ENCODE measurements at regions not wholly inside any gene's neighbourhood (a gene's known extent, or its start where the extent isn't known, plus 50 kb on each side); places are given as distances from the start of the nearest gene placed in this dataset.
"Not testable (repeated sequence)": the region's sequence is repeated elsewhere in the genome, so short reads cannot be mapped to it uniquely, and the experiment has no call there.

- not testable (repeated sequence) for H3K27ac ChIP-seq (ENCODE audit: insufficient read depth, low read length, poor library complexity, severe bottlenecking); H3K4me3 ChIP-seq (ENCODE audit: insufficient read depth, low read depth, low read length, poor library complexity, severe bottlenecking); H3K36me3 ChIP-seq (ENCODE audit: control insufficient read depth, insufficient read depth, low read length); H3K4me1 ChIP-seq (ENCODE audit: control insufficient read depth, insufficient read depth, low read length, poor library complexity, severe bottlenecking); DNase-seq; H3K9me3 ChIP-seq (ENCODE audit: control insufficient read depth, low read length); H3K27me3 ChIP-seq (replicated peaks; ENCODE audit: control insufficient read depth, insufficient read depth, low read length, poor library complexity, severe bottlenecking)
Measured at GRCh38 chrX:45546697-45547096, 346.0 kb upstream of the DIPK2B start.

- DNase-seq: no peak
- Histone ChIP-seq H3K27me3 (replicated peaks; ENCODE audit: control insufficient read depth, insufficient read depth, low read length, poor library complexity, severe bottlenecking) (no peaks in the 10 kb centered on the region), H3K4me1 (ENCODE audit: control insufficient read depth, insufficient read depth, low read length, poor library complexity, severe bottlenecking) (no peaks in the 10 kb centered on the region), H3K9me3 (ENCODE audit: control insufficient read depth, low read length) (no peaks in the 10 kb centered on the region), H3K27ac (ENCODE audit: insufficient read depth, low read length, poor library complexity, severe bottlenecking) (no peak overlapping the region), H3K4me3 (ENCODE audit: insufficient read depth, low read depth, low read length, poor library complexity, severe bottlenecking) (no peak overlapping the region), H3K36me3 (ENCODE audit: control insufficient read depth, insufficient read depth, low read length) (no peaks in the 10 kb centered on the region)
Measured at GRCh38 chrX:45540181-45540580, 339.5 kb upstream of the DIPK2B start.

GRCh38 chrX:45537936-45538335 is 337.3 kb upstream of the DIPK2B start:
- Histone ChIP-seq H3K36me3 (ENCODE audit: control insufficient read depth, insufficient read depth, low read length) (no peaks in the 10 kb centered on the region), H3K4me3 (ENCODE audit: insufficient read depth, low read depth, low read length, poor library complexity, severe bottlenecking) (no peak overlapping the region), H3K27me3 (replicated peaks; ENCODE audit: control insufficient read depth, insufficient read depth, low read length, poor library complexity, severe bottlenecking) (no peaks in the 10 kb centered on the region), H3K4me1 (ENCODE audit: control insufficient read depth, insufficient read depth, low read length, poor library complexity, severe bottlenecking) (no peaks in the 10 kb centered on the region), H3K9me3 (ENCODE audit: control insufficient read depth, low read length) (no peaks in the 10 kb centered on the region), H3K27ac (ENCODE audit: insufficient read depth, low read length, poor library complexity, severe bottlenecking) (no peak overlapping the region)
- no peak for DNase-seq

GRCh38 chrX:45527834-45528233 is 327.2 kb upstream of the DIPK2B start:
- no peak for DNase-seq
- Histone ChIP-seq H3K36me3 (ENCODE audit: control insufficient read depth, insufficient read depth, low read length) (no peaks in the 10 kb centered on the region), H3K27me3 (replicated peaks; ENCODE audit: control insufficient read depth, insufficient read depth, low read length, poor library complexity, severe bottlenecking) (no peaks in the 10 kb centered on the region), H3K27ac (ENCODE audit: insufficient read depth, low read length, poor library complexity, severe bottlenecking) (no peak overlapping the region), H3K9me3 (ENCODE audit: control insufficient read depth, low read length) (no peaks in the 10 kb centered on the region), H3K4me1 (ENCODE audit: control insufficient read depth, insufficient read depth, low read length, poor library complexity, severe bottlenecking) (no peaks in the 10 kb centered on the region), H3K4me3 (ENCODE audit: insufficient read depth, low read depth, low read length, poor library complexity, severe bottlenecking) (no peak overlapping the region)

- H3K36me3 ChIP-seq (ENCODE audit: control insufficient read depth, insufficient read depth, low read length): no peaks in the 10 kb centered on the region
- H3K27ac ChIP-seq (ENCODE audit: insufficient read depth, low read length, poor library complexity, severe bottlenecking): no peak overlapping the region
Measured at GRCh38 chrX:45524805-45525204, 324.1 kb upstream of the DIPK2B start.

GRCh38 chrX:45524296-45524695 is 323.6 kb upstream of the DIPK2B start:
- Histone ChIP-seq H3K36me3 (ENCODE audit: control insufficient read depth, insufficient read depth, low read length) (no peaks in the 10 kb centered on the region), H3K9me3 (ENCODE audit: control insufficient read depth, low read length) (no peaks in the 10 kb centered on the region), H3K27ac (ENCODE audit: insufficient read depth, low read length, poor library complexity, severe bottlenecking) (no peak overlapping the region), H3K4me3 (ENCODE audit: insufficient read depth, low read depth, low read length, poor library complexity, severe bottlenecking) (no peak overlapping the region), H3K4me1 (ENCODE audit: control insufficient read depth, insufficient read depth, low read length, poor library complexity, severe bottlenecking) (no peaks in the 10 kb centered on the region), H3K27me3 (replicated peaks; ENCODE audit: control insufficient read depth, insufficient read depth, low read length, poor library complexity, severe bottlenecking) (no peaks in the 10 kb centered on the region)
- DNase-seq: no peak

More at GRCh38 chrX:45524805-45525204, 324.1 kb upstream of the DIPK2B start:
- no peak for DNase-seq
- Histone ChIP-seq H3K4me1 (ENCODE audit: control insufficient read depth, insufficient read depth, low read length, poor library complexity, severe bottlenecking) (no peaks in the 10 kb centered on the region), H3K4me3 (ENCODE audit: insufficient read depth, low read depth, low read length, poor library complexity, severe bottlenecking) (no peak overlapping the region), H3K27me3 (replicated peaks; ENCODE audit: control insufficient read depth, insufficient read depth, low read length, poor library complexity, severe bottlenecking) (no peaks in the 10 kb centered on the region), H3K9me3 (ENCODE audit: control insufficient read depth, low read length) (no peaks in the 10 kb centered on the region)

- H3K27ac ChIP-seq (ENCODE audit: insufficient read depth, low read length, poor library complexity, severe bottlenecking): no peak overlapping the region
- H3K9me3 ChIP-seq (ENCODE audit: control insufficient read depth, low read length): no peaks in the 10 kb centered on the region
- no peak overlapping the region for H3K4me3 ChIP-seq (ENCODE audit: insufficient read depth, low read depth, low read length, poor library complexity, severe bottlenecking)
- no peaks in the 10 kb centered on the region for H3K27me3 ChIP-seq (replicated peaks; ENCODE audit: control insufficient read depth, insufficient read depth, low read length, poor library complexity, severe bottlenecking)
- no peaks in the 10 kb centered on the region for H3K36me3 ChIP-seq (ENCODE audit: control insufficient read depth, insufficient read depth, low read length)
- no peak for DNase-seq
- H3K4me1 ChIP-seq (ENCODE audit: control insufficient read depth, insufficient read depth, low read length, poor library complexity, severe bottlenecking): no peaks in the 10 kb centered on the region
Measured at GRCh38 chrX:45518552-45518951, 317.9 kb upstream of the DIPK2B start.

- H3K27ac ChIP-seq (ENCODE audit: insufficient read depth, low read length, poor library complexity, severe bottlenecking): no peak overlapping the region
- H3K36me3 ChIP-seq (ENCODE audit: control insufficient read depth, insufficient read depth, low read length): no peaks in the 10 kb centered on the region
- no peaks in the 10 kb centered on the region for H3K4me1 ChIP-seq (ENCODE audit: control insufficient read depth, insufficient read depth, low read length, poor library complexity, severe bottlenecking)
- no peak overlapping the region for H3K4me3 ChIP-seq (ENCODE audit: insufficient read depth, low read depth, low read length, poor library complexity, severe bottlenecking)
- no peak for DNase-seq
- no peaks in the 10 kb centered on the region for H3K27me3 ChIP-seq (replicated peaks; ENCODE audit: control insufficient read depth, insufficient read depth, low read length, poor library complexity, severe bottlenecking)
- no peaks in the 10 kb centered on the region for H3K9me3 ChIP-seq (ENCODE audit: control insufficient read depth, low read length)
Measured at GRCh38 chrX:45517090-45517973, 316.7 kb upstream of the DIPK2B start.

GRCh38 chrX:45515262-45516215 is 314.9 kb upstream of the DIPK2B start:
- Histone ChIP-seq H3K9me3 (ENCODE audit: control insufficient read depth, low read length) (no peaks in the 10 kb centered on the region), H3K27ac (ENCODE audit: insufficient read depth, low read length, poor library complexity, severe bottlenecking) (no peak overlapping the region), H3K4me1 (ENCODE audit: control insufficient read depth, insufficient read depth, low read length, poor library complexity, severe bottlenecking) (no peaks in the 10 kb centered on the region), H3K36me3 (ENCODE audit: control insufficient read depth, insufficient read depth, low read length) (no peaks in the 10 kb centered on the region), H3K27me3 (replicated peaks; ENCODE audit: control insufficient read depth, insufficient read depth, low read length, poor library complexity, severe bottlenecking) (no peaks in the 10 kb centered on the region), H3K4me3 (ENCODE audit: insufficient read depth, low read depth, low read length, poor library complexity, severe bottlenecking) (no peak overlapping the region)
- DNase-seq: peak in 2 of 3 donors; percentile 2 to 21

- Histone ChIP-seq H3K4me3 (ENCODE audit: insufficient read depth, low read depth, low read length, poor library complexity, severe bottlenecking) (no peak overlapping the region), H3K27me3 (replicated peaks; ENCODE audit: control insufficient read depth, insufficient read depth, low read length, poor library complexity, severe bottlenecking) (no peaks in the 10 kb centered on the region), H3K27ac (ENCODE audit: insufficient read depth, low read length, poor library complexity, severe bottlenecking) (no peak overlapping the region), H3K9me3 (ENCODE audit: control insufficient read depth, low read length) (no peaks in the 10 kb centered on the region), H3K4me1 (ENCODE audit: control insufficient read depth, insufficient read depth, low read length, poor library complexity, severe bottlenecking) (no peaks in the 10 kb centered on the region), H3K36me3 (ENCODE audit: control insufficient read depth, insufficient read depth, low read length) (no peaks in the 10 kb centered on the region)
- DNase-seq: no peak
Measured at GRCh38 chrX:45513042-45513441, 312.4 kb upstream of the DIPK2B start.

Measured in effector memory CD4-positive, alpha-beta T cell (primary cell).